A204.1 (cell line): ENCODE measurements at regions not wholly inside any gene's neighbourhood (a gene's known extent, or its start where the extent isn't known, plus 50 kb on each side); places are given as distances from the start of the nearest gene placed in this dataset.

Experiments
- FAIRE-seq: peaks from 2 replicates; lab custom pipeline; 2012; peaks lifted over from hg19 to GRCh38; lab: Jason Lieb, UNC

GRCh38 chr1:201750120-201750519 lies 78.8 kb upstream of the IPO9 start:
- no peak for FAIRE-seq

GRCh38 chr1:201750934-201751333 lies 78.0 kb upstream of the IPO9 start:
- FAIRE-seq: peak; percentile 96

GRCh38 chr1:201751872-201752271 lies 77.1 kb upstream of the IPO9 start:
- FAIRE-seq: no peak

GRCh38 chr1:201752333-201752732 lies 76.6 kb upstream of the IPO9 start:
- FAIRE-seq: peak; percentile 98

GRCh38 chr1:201753492-201753891 lies 75.5 kb upstream of the IPO9 start:
- FAIRE-seq: no peak

GRCh38 chr1:201754353-201754752 lies 74.6 kb upstream of the IPO9 start:
- peak; percentile 14 for FAIRE-seq

GRCh38 chr1:201755200-201755599 lies 73.8 kb upstream of the IPO9 start:
- FAIRE-seq: no peak

GRCh38 chr1:201756406-201756805 lies 72.6 kb upstream of the IPO9 start:
- FAIRE-seq: no peak

GRCh38 chr1:201758499-201759050 lies 70.4 kb upstream of the IPO9 start:
- FAIRE-seq: no peak

- FAIRE-seq: peak; percentile 84
Observed at GRCh38 chr1:201759194-201759815, 69.7 kb upstream of the IPO9 start.

- FAIRE-seq: peak; percentile 92
Observed at GRCh38 chr1:201760516-201760915, 68.4 kb upstream of the IPO9 start.

GRCh38 chr1:201761178-201761577 lies 67.8 kb upstream of the IPO9 start:
- FAIRE-seq: no peak

- FAIRE-seq: no peak
Observed at GRCh38 chr1:201761871-201762270, 67.1 kb upstream of the IPO9 start.

- no peak for FAIRE-seq
Observed at GRCh38 chr1:201762381-201762780, 66.6 kb upstream of the IPO9 start.

- peak; percentile 98 for FAIRE-seq
Observed at GRCh38 chr1:201763455-201764140, 65.4 kb upstream of the IPO9 start.

GRCh38 chr1:201764166-201764565 lies 64.8 kb upstream of the IPO9 start:
- FAIRE-seq: no peak

GRCh38 chr1:201764579-201764978 lies 64.4 kb upstream of the IPO9 start:
- no peak for FAIRE-seq

- no peak for FAIRE-seq
Observed at GRCh38 chr1:201766131-201766866, 62.7 kb upstream of the IPO9 start.

- peak; percentile 3 for FAIRE-seq
Observed at GRCh38 chr1:201767339-201767738, 61.6 kb upstream of the IPO9 start.

- FAIRE-seq: no peak
Observed at GRCh38 chr1:201769072-201769471, 59.9 kb upstream of the IPO9 start.

GRCh38 chr1:201769966-201770365 lies 59.0 kb upstream of the IPO9 start:
- peak; percentile 98 for FAIRE-seq

GRCh38 chr1:201771466-201771865 lies 57.5 kb upstream of the IPO9 start:
- FAIRE-seq: no peak

- no peak for FAIRE-seq
Observed at GRCh38 chr1:201772178-201772577, 56.8 kb upstream of the IPO9 start.
